H9 (cell line): ENCODE measurements at regions not wholly inside any gene's neighbourhood (a gene's known extent, or its start where the extent isn't known, plus 50 kb on each side); places are given as distances from the start of the nearest gene placed in this dataset.
"Not testable (repeated sequence)": the region's sequence is repeated elsewhere in the genome, so short reads cannot be mapped to it uniquely, and the experiment has no call there.

ENCODE experiments used
- DNase-seq: peaks from one replicate; pipeline ENCODE4 v3.0.0-alpha.2; 2017
- H2AFZ ChIP-seq: one replicate; pipeline ENCODE4 v1.6.1; 2013; ENCODE audit warnings: mild to moderate bottlenecking, low read length, control low read depth, moderate library complexity
- H2AK5ac ChIP-seq: 2 replicates; pipeline ENCODE4 v1.6.1; 2013; ENCODE audit warnings: low read length, control low read depth, mixed read lengths; ENCODE audit not compliant: insufficient read length
- H2BK120ac ChIP-seq: one replicate; pipeline ENCODE4 v1.6.1; 2013; ENCODE audit warnings: low read depth, mild to moderate bottlenecking, low read length, control low read depth, inconsistent platforms; ENCODE audit not compliant: poor library complexity, severe bottlenecking
- H2BK12ac ChIP-seq: 2 replicates; pipeline ENCODE4 v1.6.1; 2013; ENCODE audit warnings: low read length, control low read depth, mixed read lengths, low read depth; ENCODE audit not compliant: insufficient read length
- H2BK15ac ChIP-seq: 2 replicates; pipeline ENCODE4 v1.6.1; 2013; ENCODE audit warnings: low read depth, low read length, control low read depth
- H2BK20ac ChIP-seq: one replicate; pipeline ENCODE4 v1.6.1; 2013; ENCODE audit warnings: low read depth, mild to moderate bottlenecking, low read length, control low read depth, inconsistent platforms; ENCODE audit not compliant: poor library complexity, severe bottlenecking
- H2BK5ac ChIP-seq: 2 replicates; pipeline ENCODE4 v1.6.1; 2013; ENCODE audit warnings: low read length, control low read depth, mixed read lengths; ENCODE audit not compliant: insufficient read length
- H3K14ac ChIP-seq: 2 replicates; pipeline ENCODE4 v1.6.1; 2013; ENCODE audit warnings: low read length, control low read depth; ENCODE audit not compliant: insufficient read depth
- H3K18ac ChIP-seq: 2 replicates; pipeline ENCODE4 v1.6.1; 2013; ENCODE audit warnings: low read depth, mild to moderate bottlenecking, mixed read lengths, low read length, control low read depth; ENCODE audit not compliant: insufficient read length
- H3K23ac ChIP-seq: 2 replicates; pipeline ENCODE4 v1.6.1; 2013; ENCODE audit warnings: low read length, control low read depth, mixed read lengths, low read depth; ENCODE audit not compliant: insufficient read length
- H3K23me2 ChIP-seq: 2 replicates; pipeline ENCODE4 v1.6.1; 2013; ENCODE audit warnings: low read depth, mild to moderate bottlenecking, mixed read lengths, low read length, control low read depth; ENCODE audit not compliant: insufficient read length, poor library complexity, severe bottlenecking
- H3K27ac ChIP-seq: 2 replicates; pipeline ENCODE4 v1.5.1; 2013; ENCODE audit warnings: low read length, control low read depth, mixed read lengths, low read depth; ENCODE audit not compliant: insufficient read length
- H3K27me3 ChIP-seq: 2 replicates; pipeline ENCODE4 v1.6.1; 2013; ENCODE audit warnings: low read length, control low read depth, inconsistent platforms; ENCODE audit not compliant: insufficient read depth
- H3K4ac ChIP-seq: 2 replicates; pipeline ENCODE4 v1.6.1; 2013; ENCODE audit warnings: low read depth, mild to moderate bottlenecking, control low read depth, inconsistent platforms, low read length, moderate library complexity
- H3K4me1 ChIP-seq: 2 replicates; pipeline ENCODE4 v1.6.1; 2013; ENCODE audit warnings: low read length, control low read depth, inconsistent platforms; ENCODE audit not compliant: insufficient read depth
- H3K4me2 ChIP-seq: 2 replicates; pipeline ENCODE4 v1.6.1; 2013; ENCODE audit warnings: low read length, control low read depth, mixed read lengths; ENCODE audit not compliant: insufficient read length, insufficient read depth
- H3K56ac ChIP-seq: 2 replicates; pipeline ENCODE4 v1.6.1; 2013; ENCODE audit warnings: low read depth, mild to moderate bottlenecking, mixed read lengths, low read length, control low read depth; ENCODE audit not compliant: insufficient read length
- H3K79me1 ChIP-seq: 2 replicates; pipeline ENCODE4 v1.6.1; 2013; ENCODE audit warnings: low read depth, mild to moderate bottlenecking, moderate library complexity, low read length, control low read depth, inconsistent platforms; ENCODE audit not compliant: insufficient read depth, poor library complexity, severe bottlenecking
- H3K79me2 ChIP-seq: 2 replicates; pipeline ENCODE4 v1.6.1; 2013; ENCODE audit warnings: low read length, control low read depth, inconsistent platforms; ENCODE audit not compliant: insufficient read depth
- H3K9ac ChIP-seq: 2 replicates; pipeline ENCODE4 v1.6.1; 2013; ENCODE audit warnings: low read length, control low read depth, mixed read lengths; ENCODE audit not compliant: insufficient read length; ENCODE audit errors: extremely low read depth
- H3K9me3 ChIP-seq: one replicate; pipeline ENCODE4 v1.6.1; 2013; ENCODE audit warnings: low read depth, low read length, inconsistent platforms; ENCODE audit not compliant: control insufficient read depth
- H3T11ph ChIP-seq: one replicate; pipeline ENCODE4 v1.6.1; 2013; ENCODE audit warnings: mild to moderate bottlenecking, low read length, control low read depth, inconsistent platforms
- H4K20me1 ChIP-seq: one replicate; pipeline ENCODE4 v1.6.1; 2013; ENCODE audit not compliant: control insufficient read depth, insufficient read length, insufficient read depth
- H4K5ac ChIP-seq: 2 replicates; pipeline ENCODE4 v1.6.1; 2013; ENCODE audit warnings: low read depth, mild to moderate bottlenecking, mixed read lengths, low read length, control low read depth; ENCODE audit not compliant: insufficient read length
- H4K8ac ChIP-seq: replicated peaks from 2 replicates; pipeline ENCODE4 v1.6.1; 2013; ENCODE audit warnings: low read length, control low read depth, mixed read lengths, low read depth; ENCODE audit not compliant: insufficient read length
- H4K91ac ChIP-seq: 2 replicates; pipeline ENCODE4 v1.6.1; 2013; ENCODE audit warnings: low read depth, mild to moderate bottlenecking, moderate library complexity, mixed read lengths, low read length, control low read depth; ENCODE audit not compliant: insufficient read length
- H3K27ac Mint-ChIP-seq, 3 experiments: 2 replicates in 2 of 3; 3 replicates in 1 of 3; pipeline ENCODE4 v1.8.0; 2020 to 2021; ENCODE audit warnings: mixed read lengths in 3 of 3, mild to moderate bottlenecking in 1 of 3, moderate library complexity in 1 of 3
- H3K27me3 Mint-ChIP-seq: 2 replicates; pipeline ENCODE4 v1.8.0; 2021; ENCODE audit warnings: low read depth, mild to moderate bottlenecking, moderate library complexity, mixed read lengths
- H3K36me3 Mint-ChIP-seq, 3 experiments: 2 replicates in 2 of 3; 3 replicates in 1 of 3; pipeline ENCODE4 v1.8.0; 2020 to 2021; ENCODE audit warnings: low read depth in 3 of 3, mixed read lengths in 3 of 3; ENCODE audit not compliant: insufficient read depth in 1 of 3
- H3K4me1 Mint-ChIP-seq, 2 experiments: 2 replicates each; pipeline ENCODE4 v1.8.0; 2020; ENCODE audit warnings: mixed read lengths in 2 of 2
- H3K4me3 Mint-ChIP-seq, 2 experiments: 2 replicates in 1 of 2; 3 replicates in 1 of 2; pipeline ENCODE4 v1.8.0; 2020 to 2021; ENCODE audit warnings: mild to moderate bottlenecking in 2 of 2, mixed read lengths in 2 of 2, moderate library complexity in 1 of 2
- H3K9me3 Mint-ChIP-seq, 2 experiments: 2 replicates in 1 of 2; 3 replicates in 1 of 2; pipeline ENCODE4 v1.8.0; 2020; ENCODE audit warnings: mild to moderate bottlenecking in 2 of 2, mixed read lengths in 2 of 2, moderate library complexity in 1 of 2
- WGBS: extraction: QIAGEN DNeasy Blood & Tissue Kit; methylation state at CpG from one replicate; pipeline ENCODE4 v1.1.7; 2013; ENCODE audit warnings: missing lambda C conversion rate, low lambda C conversion rate, mixed read lengths; ENCODE audit not compliant: insufficient read length; ENCODE audit errors: extremely low coverage; 5-methylcytosine and 5-hydroxymethylcytosine counted together

- not testable (repeated sequence) for H3K36me3 Mint-ChIP-seq, H3K27ac ChIP-seq, H3K79me1 ChIP-seq, H2BK5ac ChIP-seq, H3K4me1 ChIP-seq, H3K56ac ChIP-seq, H3K14ac ChIP-seq, H2AFZ ChIP-seq, H3K27me3 ChIP-seq, H3K9me3 Mint-ChIP-seq, H4K5ac ChIP-seq, H2BK120ac ChIP-seq, H3K4me2 ChIP-seq, H3K23me2 ChIP-seq, H3K4me3 Mint-ChIP-seq, H4K20me1 ChIP-seq, H3K9ac ChIP-seq, H2BK12ac ChIP-seq, H3K27ac Mint-ChIP-seq, H3T11ph ChIP-seq, DNase-seq, H2BK20ac ChIP-seq, H4K91ac ChIP-seq, H4K8ac ChIP-seq, H3K27me3 Mint-ChIP-seq, H2AK5ac ChIP-seq, H3K23ac ChIP-seq, H3K9me3 ChIP-seq, H3K4ac ChIP-seq, H3K18ac ChIP-seq, H2BK15ac ChIP-seq, H3K79me2 ChIP-seq
- peaks cover 19 to 20% of the 10 kb centered on the region in 2 experiments for H3K4me1 Mint-ChIP-seq
- no CpG with 5 or more reads among the region's 7 CpGs for WGBS
These were observed 249.0 kb upstream of the PLGLB2 start for GRCh38 chr2:87498854-87499238.

- H3K27ac ChIP-seq, H2BK20ac ChIP-seq, H3K23me2 ChIP-seq, H3K36me3 Mint-ChIP-seq, H3K27ac Mint-ChIP-seq, H4K91ac ChIP-seq, H3K27me3 Mint-ChIP-seq, H2AK5ac ChIP-seq, H3T11ph ChIP-seq, H4K20me1 ChIP-seq, H4K5ac ChIP-seq, H3K18ac ChIP-seq, H3K4me2 ChIP-seq, H3K4ac ChIP-seq, H2AFZ ChIP-seq, H2BK12ac ChIP-seq, H3K4me3 Mint-ChIP-seq, H4K8ac ChIP-seq, H3K56ac ChIP-seq, H3K4me1 ChIP-seq, H3K9me3 Mint-ChIP-seq, H3K9me3 ChIP-seq, H3K23ac ChIP-seq, H3K79me1 ChIP-seq, H3K79me2 ChIP-seq, DNase-seq, H2BK15ac ChIP-seq, H2BK120ac ChIP-seq, H3K14ac ChIP-seq, H3K9ac ChIP-seq, H2BK5ac ChIP-seq, H3K27me3 ChIP-seq: not testable (repeated sequence)
- H3K4me1 Mint-ChIP-seq: peaks cover 17 to 18% of the 10 kb centered on the region in 2 experiments
- 100% methylated on average over 1 of the region's 6 CpGs for WGBS
These were observed 248.0 kb upstream of the PLGLB2 start for GRCh38 chr2:87499860-87500259.

- not testable (repeated sequence) for H2BK120ac ChIP-seq, H4K8ac ChIP-seq, H3K27ac Mint-ChIP-seq, H3K4me3 Mint-ChIP-seq, H2AFZ ChIP-seq, H3K27me3 Mint-ChIP-seq, H4K20me1 ChIP-seq, H3K79me1 ChIP-seq, H3K9me3 ChIP-seq, H3K36me3 Mint-ChIP-seq, H3K4me1 ChIP-seq, H3K56ac ChIP-seq, H3K27me3 ChIP-seq, H4K5ac ChIP-seq, H3K23me2 ChIP-seq, H2BK15ac ChIP-seq, H2BK20ac ChIP-seq, H3K23ac ChIP-seq, H3K18ac ChIP-seq, H3T11ph ChIP-seq, H3K27ac ChIP-seq, H3K79me2 ChIP-seq, H3K4ac ChIP-seq, H2BK12ac ChIP-seq, H3K9me3 Mint-ChIP-seq, H2BK5ac ChIP-seq, H3K9ac ChIP-seq, DNase-seq, H3K14ac ChIP-seq, H3K4me2 ChIP-seq, H4K91ac ChIP-seq, H2AK5ac ChIP-seq
- H3K4me1 Mint-ChIP-seq: peaks cover 12 to 13% of the 10 kb centered on the region in 2 experiments
These were observed 247.5 kb upstream of the PLGLB2 start for GRCh38 chr2:87500421-87500820.
